ENCODE measurements at regions not wholly inside any gene's neighbourhood (a gene's known extent, or its start where the extent isn't known, plus 50 kb on each side); places are given as distances from the start of the nearest gene placed in this dataset.

GRCh38 chr11:19460718-19461405 is 220.1 kb upstream of the E2F8 start:
- Histone ChIP-seq H3K9me2 (replicated peaks; ENCODE audit: insufficient read depth) (no peaks in the 10 kb centered on the region), H3K79me2 (no peaks in the 10 kb centered on the region), H4K20me1 (ENCODE audit: insufficient read depth, poor library complexity, severe bottlenecking) (no peaks in the 10 kb centered on the region), H3K9me3 (ENCODE audit: low read depth) (no peaks in the 10 kb centered on the region), H3K27me3 (no peaks in the 10 kb centered on the region), H3K36me3 (replicated peaks; ENCODE audit: insufficient read depth, low read depth) (no peaks in the 10 kb centered on the region), H3K4me1 (ENCODE audit: insufficient read depth) (no peaks in the 10 kb centered on the region), H3K27ac (no peak overlapping the region), H2AFZ (no peak overlapping the region), H3K4me2 (no peak overlapping the region), H3K4me3 (no peak overlapping the region)
- DNase-seq (ENCODE audit: low spot score), result no peak
- TF ChIP-seq EZH2phosphoT487 (IDR thresholded peaks at IDR 0.05; ENCODE audit: low read depth, severe bottlenecking, unreplicated experiment) (no peak), EZH2 (IDR thresholded peaks at IDR 0.05; ENCODE audit: borderline replicate concordance) (no peak), CTCF (IDR thresholded peaks at IDR 0.05; ENCODE audit: poor library complexity) (no peak)
- WGBS (ENCODE audit: low lambda C conversion rate, missing lambda C conversion rate), result 80% methylated on average over 6 of the region's 6 CpGs

- no peak for TF ChIP-seq CTCF (IDR thresholded peaks at IDR 0.05; ENCODE audit: poor library complexity)
- TF ChIP-seq EZH2 (IDR thresholded peaks at IDR 0.05; ENCODE audit: borderline replicate concordance), result no peak
- no peak for TF ChIP-seq EZH2phosphoT487 (IDR thresholded peaks at IDR 0.05; ENCODE audit: low read depth, severe bottlenecking, unreplicated experiment)
- no peak overlapping the region for H2AFZ ChIP-seq
- H4K20me1 ChIP-seq (ENCODE audit: insufficient read depth, poor library complexity, severe bottlenecking), result no peaks in the 10 kb centered on the region
- H3K4me1 ChIP-seq (ENCODE audit: insufficient read depth), result no peaks in the 10 kb centered on the region
- H3K4me3 ChIP-seq, result no peak overlapping the region
- H3K36me3 ChIP-seq (replicated peaks; ENCODE audit: insufficient read depth, low read depth), result no peaks in the 10 kb centered on the region
- H3K27ac ChIP-seq, result no peak overlapping the region
- H3K27me3 ChIP-seq, result no peaks in the 10 kb centered on the region
- H3K79me2 ChIP-seq, result no peaks in the 10 kb centered on the region
- no peak overlapping the region for H3K4me2 ChIP-seq
- H3K9me3 ChIP-seq (ENCODE audit: low read depth), result no peaks in the 10 kb centered on the region
- DNase-seq (ENCODE audit: low spot score), result no peak
- no peaks in the 10 kb centered on the region for H3K9me2 ChIP-seq (replicated peaks; ENCODE audit: insufficient read depth)
Measured at GRCh38 chr11:19459240-19459639, 218.5 kb upstream of the E2F8 start.

GRCh38 chr11:19458721-19459120 is 218.0 kb upstream of the E2F8 start:
- H3K4me1 ChIP-seq (ENCODE audit: insufficient read depth), result no peaks in the 10 kb centered on the region
- no peak for TF ChIP-seq CTCF (IDR thresholded peaks at IDR 0.05; ENCODE audit: poor library complexity)
- TF ChIP-seq EZH2phosphoT487 (IDR thresholded peaks at IDR 0.05; ENCODE audit: low read depth, severe bottlenecking, unreplicated experiment), result no peak
- no peak for TF ChIP-seq EZH2 (IDR thresholded peaks at IDR 0.05; ENCODE audit: borderline replicate concordance)
- H3K4me2 ChIP-seq, result no peak overlapping the region
- no peaks in the 10 kb centered on the region for H3K79me2 ChIP-seq
- WGBS (ENCODE audit: low lambda C conversion rate, missing lambda C conversion rate), result 83% methylated on average over 3 of the region's 3 CpGs
- H3K4me3 ChIP-seq, result no peak overlapping the region
- no peak overlapping the region for H2AFZ ChIP-seq
- DNase-seq (ENCODE audit: low spot score), result no peak
- no peaks in the 10 kb centered on the region for H4K20me1 ChIP-seq (ENCODE audit: insufficient read depth, poor library complexity, severe bottlenecking)
- H3K27me3 ChIP-seq, result no peaks in the 10 kb centered on the region
- H3K36me3 ChIP-seq (replicated peaks; ENCODE audit: insufficient read depth, low read depth), result no peaks in the 10 kb centered on the region
- H3K9me2 ChIP-seq (replicated peaks; ENCODE audit: insufficient read depth), result no peaks in the 10 kb centered on the region
- H3K27ac ChIP-seq, result no peak overlapping the region
- H3K9me3 ChIP-seq (ENCODE audit: low read depth), result no peaks in the 10 kb centered on the region
